ENCODE measurements at regions not wholly inside any gene's neighbourhood (a gene's known extent, or its start where the extent isn't known, plus 50 kb on each side); places are given as distances from the start of the nearest gene placed in this dataset.
"Not testable (repeated sequence)": the region's sequence is repeated elsewhere in the genome, so short reads cannot be mapped to it uniquely, and the experiment has no call there.

- no peak for DNase-seq
Measured at GRCh38 chr2:109720380-109721106, 73.6 kb upstream of the RGPD5 start.

GRCh38 chr2:109721135-109721534 is 73.0 kb upstream of the RGPD5 start:
- DNase-seq = no peak

DNA sequence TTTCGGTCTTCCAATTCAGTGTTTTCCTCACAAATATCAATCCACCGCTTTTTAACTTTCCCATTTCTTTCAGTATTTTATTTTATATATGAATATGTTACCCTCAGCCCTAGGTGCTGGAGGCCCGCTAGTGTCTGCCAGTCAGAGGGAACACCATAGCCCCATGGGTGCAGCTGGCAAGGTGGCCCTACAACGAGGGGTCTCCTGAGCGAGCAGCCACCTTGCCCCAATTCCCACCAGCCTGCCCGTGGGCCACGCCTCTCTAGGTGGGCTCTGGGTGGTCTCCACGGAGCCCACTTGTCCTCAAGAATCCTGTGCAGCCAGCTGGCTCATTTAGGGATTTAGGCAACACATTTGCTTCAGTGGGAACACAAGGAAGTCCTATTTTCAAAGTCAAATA is 72.5 kb upstream of the RGPD5 start:
- DNase-seq = no peak

DNA sequence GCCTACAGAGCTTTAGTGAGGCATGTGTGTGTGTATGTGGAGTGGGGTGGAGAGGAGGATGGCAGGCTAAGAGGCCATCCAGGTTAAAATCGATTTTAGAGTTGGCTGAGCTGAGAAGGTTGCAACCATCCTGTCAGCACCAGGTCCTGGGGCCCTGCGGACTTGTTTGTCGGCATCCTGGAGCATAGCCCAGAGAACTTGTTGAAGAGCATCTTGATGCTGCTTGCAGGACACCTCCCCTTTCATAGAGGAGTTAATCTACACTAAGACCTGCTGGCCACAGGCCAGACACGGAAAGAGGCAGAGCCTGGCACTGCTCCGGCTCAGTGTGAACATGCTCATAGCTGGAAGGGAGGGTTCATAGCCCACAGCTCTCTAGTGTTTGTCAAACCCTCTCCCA is 72.1 kb upstream of the RGPD5 start:
- no peak for DNase-seq

DNA sequence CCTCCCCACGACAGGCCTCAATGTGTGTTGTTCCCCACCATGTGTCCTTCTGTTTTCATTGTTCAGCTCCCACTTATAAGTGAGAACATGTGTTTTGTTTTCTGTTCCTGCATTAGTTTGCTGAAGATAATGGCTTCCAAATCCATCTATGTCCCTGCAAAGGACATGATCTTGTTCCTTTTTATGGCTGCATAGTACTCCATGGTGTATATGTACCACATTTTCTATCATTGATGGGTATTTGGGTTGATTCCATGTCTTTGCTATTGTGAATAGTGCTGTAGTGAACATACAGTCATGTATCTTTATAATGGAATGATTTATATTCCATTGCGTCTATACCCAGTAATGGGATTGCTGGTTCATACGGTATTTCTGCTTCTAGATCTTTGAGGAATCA is 71.5 kb upstream of the RGPD5 start:
- DNase-seq = not testable (repeated sequence)

GRCh38 chr2:109723153-109723552 is 71.0 kb upstream of the RGPD5 start:
- not testable (repeated sequence) for DNase-seq

- no peak for DNase-seq
Measured at GRCh38 chr2:109724533-109725460, 69.3 kb upstream of the RGPD5 start.

GRCh38 chr2:109726379-109727270 is 67.5 kb upstream of the RGPD5 start:
- no peak for DNase-seq

- no peak for DNase-seq
Measured at GRCh38 chr2:109727929-109728447, 66.1 kb upstream of the RGPD5 start.

- DNase-seq = not testable (repeated sequence)
Measured at GRCh38 chr2:109733746-109734145, 60.4 kb upstream of the RGPD5 start.

- peak in 1 of 5 donors; percentile 15 for DNase-seq
Measured at GRCh38 chr2:109736177-109736827, 57.8 kb upstream of the RGPD5 start.

All from T-helper 1 cell (primary cell).